Activated CD8-positive, alpha-beta T cell treated with anti-CD3 and anti-CD28 coated beads for 36 hours (primary cell): ENCODE measurements at regions not wholly inside any gene's neighbourhood (a gene's known extent, or its start where the extent isn't known, plus 50 kb on each side); places are given as distances from the start of the nearest gene placed in this dataset.

Experiments
- ATAC-seq: fragments of 200-7000 bp; cut with Tn5 transposase; one replicate; pipeline ENCODE4 v1.10.0; 2021; ENCODE audit warnings: mild to moderate bottlenecking, moderate library complexity
- CTCF ChIA-PET: fragments of 350-600 bp; sonication (Branson Sonifier 250); formaldehyde crosslinking; loops from one replicate; lab custom pipeline; 2021; ENCODE audit warnings: antibody characterized with exemption; lab: Charles Lee
- POLR2A ChIA-PET: fragments of 350-600 bp; sonication (Branson Sonifier 250); formaldehyde crosslinking; loops from one replicate; lab custom pipeline; 2021; ENCODE audit warnings: antibody characterized with exemption; lab: Charles Lee
- DNase-seq: peaks from one replicate; pipeline ENCODE4 v3.0.0-alpha.2; 2020
- H3K27ac Mint-ChIP-seq: one replicate; pipeline ENCODE4 v1.8.0; 2021; ENCODE audit warnings: mild to moderate bottlenecking, mixed read lengths
- H3K27me3 Mint-ChIP-seq: one replicate; pipeline ENCODE4 v1.8.0; 2021; ENCODE audit warnings: mixed read lengths
- H3K36me3 Mint-ChIP-seq: one replicate; pipeline ENCODE4 v1.8.0; 2021; ENCODE audit warnings: low read depth, mixed read lengths
- H3K4me1 Mint-ChIP-seq: one replicate; pipeline ENCODE4 v1.8.0; 2021; ENCODE audit warnings: low read depth, mixed read lengths
- H3K4me3 Mint-ChIP-seq: one replicate; pipeline ENCODE4 v1.8.0; 2021; ENCODE audit warnings: mild to moderate bottlenecking, moderate library complexity, mixed read lengths
- H3K9me3 Mint-ChIP-seq: one replicate; pipeline ENCODE4 v1.8.0; 2021; ENCODE audit warnings: mixed read lengths
- intact Hi-C: fragments of 100-400 bp; cut with micrococcal nuclease; formaldehyde crosslinking; loops from one replicate; pipeline ENCODE4 v1.10.0; 2022
- TF ChIP-seq, protein P1 (sequence below): fragments of 200-600 bp; IDR thresholded peaks from one replicate; pipeline ENCODE4 v1.8.0; 2022; ENCODE audit warnings: antibody characterized with exemption, mild to moderate bottlenecking

DNA sequence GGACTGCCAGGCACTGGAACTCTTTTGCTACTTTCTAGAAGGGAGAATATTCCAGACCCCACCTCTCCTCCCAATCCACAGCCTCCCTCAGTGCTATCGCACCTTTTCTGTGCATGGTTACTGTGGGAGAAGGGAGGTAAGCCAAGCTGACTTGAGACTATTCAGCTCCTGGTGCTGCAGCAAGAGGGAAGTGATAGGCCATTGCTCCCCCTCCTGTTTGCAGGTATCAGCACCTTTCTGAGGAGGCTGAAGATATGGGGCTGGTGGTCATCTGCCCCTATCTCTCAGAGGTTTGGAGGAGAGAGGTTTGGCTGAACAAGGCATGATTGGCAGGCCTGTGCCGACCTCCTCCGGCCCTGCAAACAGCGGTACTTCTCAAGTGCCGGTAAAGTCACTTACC is 103.3 kb upstream of the GATB start:
- ATAC-seq: no peak
- H3K4me1 Mint-ChIP-seq: no peaks in the 10 kb centered on the region
- H3K4me3 Mint-ChIP-seq: no peak overlapping the region
- no peak overlapping the region for H3K27ac Mint-ChIP-seq
- ChIA-PET POLR2A (no interaction called here), CTCF (no interaction called here)
- no peaks in the 10 kb centered on the region for H3K27me3 Mint-ChIP-seq
- no peaks in the 10 kb centered on the region for H3K36me3 Mint-ChIP-seq
- DNase-seq: no peak
- peaks cover 4% of the 10 kb centered on the region for H3K9me3 Mint-ChIP-seq
- intact Hi-C loops: no loop called here
- TF ChIP-seq, protein P1, sequence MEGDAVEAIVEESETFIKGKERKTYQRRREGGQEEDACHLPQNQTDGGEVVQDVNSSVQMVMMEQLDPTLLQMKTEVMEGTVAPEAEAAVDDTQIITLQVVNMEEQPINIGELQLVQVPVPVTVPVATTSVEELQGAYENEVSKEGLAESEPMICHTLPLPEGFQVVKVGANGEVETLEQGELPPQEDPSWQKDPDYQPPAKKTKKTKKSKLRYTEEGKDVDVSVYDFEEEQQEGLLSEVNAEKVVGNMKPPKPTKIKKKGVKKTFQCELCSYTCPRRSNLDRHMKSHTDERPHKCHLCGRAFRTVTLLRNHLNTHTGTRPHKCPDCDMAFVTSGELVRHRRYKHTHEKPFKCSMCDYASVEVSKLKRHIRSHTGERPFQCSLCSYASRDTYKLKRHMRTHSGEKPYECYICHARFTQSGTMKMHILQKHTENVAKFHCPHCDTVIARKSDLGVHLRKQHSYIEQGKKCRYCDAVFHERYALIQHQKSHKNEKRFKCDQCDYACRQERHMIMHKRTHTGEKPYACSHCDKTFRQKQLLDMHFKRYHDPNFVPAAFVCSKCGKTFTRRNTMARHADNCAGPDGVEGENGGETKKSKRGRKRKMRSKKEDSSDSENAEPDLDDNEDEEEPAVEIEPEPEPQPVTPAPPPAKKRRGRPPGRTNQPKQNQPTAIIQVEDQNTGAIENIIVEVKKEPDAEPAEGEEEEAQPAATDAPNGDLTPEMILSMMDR: no peak

DNA sequence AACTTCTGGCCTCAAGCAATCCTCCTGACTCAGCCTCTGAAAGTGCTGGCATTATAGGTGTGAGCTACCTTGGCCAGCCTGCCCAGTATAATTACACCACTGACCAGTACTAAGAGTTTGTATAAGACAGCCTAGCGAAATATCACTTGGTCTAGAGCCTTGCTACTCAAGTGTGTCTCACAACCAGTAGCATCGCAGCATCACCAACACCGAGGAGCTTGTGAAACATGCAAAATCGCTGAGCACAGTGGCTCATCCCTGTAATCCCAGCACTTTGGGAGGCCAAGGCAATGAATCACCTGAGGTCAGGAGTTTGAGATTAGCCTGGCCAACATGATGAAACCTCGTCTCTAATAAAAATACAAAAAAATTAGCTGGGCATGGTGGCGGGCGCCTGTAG is 102.0 kb upstream of the GATB start:
- ATAC-seq: no peak
- ChIA-PET CTCF (no interaction called here), POLR2A (no interaction called here)
- Mint-ChIP-seq H3K27me3 (no peaks in the 10 kb centered on the region), H3K4me3 (no peak overlapping the region), H3K9me3 (peaks cover 1% of the 10 kb centered on the region), H3K27ac (no peak overlapping the region), H3K36me3 (no peaks in the 10 kb centered on the region), H3K4me1 (no peaks in the 10 kb centered on the region)
- no peak for DNase-seq
- intact Hi-C loops: no loop called here
- TF ChIP-seq, protein P1: no peak

DNA sequence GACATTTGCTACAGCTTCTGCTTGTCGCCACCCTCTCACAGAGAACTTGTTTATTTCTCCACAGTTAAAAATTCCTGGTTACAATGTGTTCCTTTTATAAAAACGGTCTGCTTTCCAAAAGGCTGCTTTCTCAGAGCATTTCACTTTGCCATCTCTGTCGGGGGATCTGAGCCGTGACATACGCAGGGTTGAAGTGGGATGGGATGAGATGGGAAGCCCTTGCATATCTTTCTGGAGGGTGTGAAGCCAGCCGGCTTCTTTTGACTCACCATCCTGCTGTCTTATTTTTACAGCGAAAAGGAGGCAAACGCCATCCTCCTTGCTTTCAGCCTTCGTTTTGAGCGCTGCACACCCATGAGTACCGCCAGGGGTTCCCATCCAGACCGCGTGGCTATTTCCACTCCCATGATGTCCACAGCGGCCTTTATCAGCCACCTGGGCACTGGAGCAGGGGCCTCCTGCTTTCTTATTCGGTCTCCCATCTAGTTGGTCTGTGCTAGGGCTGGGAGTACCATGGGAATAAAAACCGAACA is 99.8 kb upstream of the GATB start:
- no peak overlapping the region for H3K4me3 Mint-ChIP-seq
- H3K27ac Mint-ChIP-seq: no peak overlapping the region
- H3K27me3 Mint-ChIP-seq: no peaks in the 10 kb centered on the region
- no peak for ATAC-seq
- H3K36me3 Mint-ChIP-seq: no peaks in the 10 kb centered on the region
- ChIA-PET CTCF (no interaction called here), POLR2A (no interaction called here)
- no peak for DNase-seq
- no peaks in the 10 kb centered on the region for H3K4me1 Mint-ChIP-seq
- intact Hi-C loops: no loop called here
- H3K9me3 Mint-ChIP-seq: no peaks in the 10 kb centered on the region
- TF ChIP-seq, protein P1: no peak

DNA sequence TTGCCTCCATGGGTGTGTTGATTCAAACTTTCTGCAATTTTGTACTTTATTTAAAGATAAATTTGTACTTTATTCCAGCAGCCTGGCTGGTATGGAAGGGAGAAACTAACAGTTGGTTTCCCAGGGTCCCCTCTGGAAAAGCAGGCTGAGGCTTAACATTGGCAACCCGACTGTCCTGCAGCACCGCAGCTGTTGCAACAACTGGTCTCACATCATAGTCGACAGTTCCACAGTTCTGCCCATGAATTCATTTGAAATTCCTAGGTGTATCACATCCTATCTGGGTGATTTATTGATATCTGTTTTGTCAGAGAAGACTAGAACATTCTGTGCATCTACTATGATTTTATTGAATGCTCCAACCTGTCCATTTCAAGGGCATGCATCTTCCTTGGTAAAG is 98.8 kb upstream of the GATB start:
- CTCF ChIA-PET: no interaction called here
- H3K9me3 Mint-ChIP-seq: no peaks in the 10 kb centered on the region
- DNase-seq: no peak
- H3K36me3 Mint-ChIP-seq: no peaks in the 10 kb centered on the region
- POLR2A ChIA-PET: no interaction called here
- TF ChIP-seq, protein P1: no peak
- no peak overlapping the region for H3K27ac Mint-ChIP-seq
- no peaks in the 10 kb centered on the region for H3K27me3 Mint-ChIP-seq
- H3K4me1 Mint-ChIP-seq: no peaks in the 10 kb centered on the region
- no peak for ATAC-seq
- intact Hi-C loops: no loop called here
- no peak overlapping the region for H3K4me3 Mint-ChIP-seq

DNA sequence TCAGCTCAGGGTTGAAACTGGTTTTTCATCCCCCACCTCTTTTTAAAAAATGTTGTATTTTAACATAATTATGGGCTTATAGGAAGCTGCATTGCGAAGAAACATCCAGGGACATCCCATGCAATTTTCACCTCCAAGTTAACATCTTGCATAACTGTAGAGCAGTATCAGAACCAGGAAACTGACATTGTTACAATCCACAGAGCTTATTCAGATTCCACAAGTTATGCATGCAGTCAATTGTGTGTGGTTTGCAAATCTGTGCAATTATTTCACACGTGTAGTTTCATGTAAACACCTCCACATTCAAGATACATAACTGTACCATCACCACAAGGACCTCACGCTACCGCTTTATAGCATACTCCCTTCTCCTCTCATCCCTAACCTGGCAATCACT is 97.5 kb upstream of the GATB start:
- no peak for DNase-seq
- POLR2A ChIA-PET: no interaction called here
- Mint-ChIP-seq H3K4me3 (no peak overlapping the region), H3K9me3 (no peaks in the 10 kb centered on the region), H3K27me3 (no peaks in the 10 kb centered on the region), H3K4me1 (no peaks in the 10 kb centered on the region), H3K36me3 (no peaks in the 10 kb centered on the region), H3K27ac (no peak overlapping the region)
- TF ChIP-seq, protein P1: no peak
- intact Hi-C loops: no loop called here
- ATAC-seq: no peak
- CTCF ChIA-PET: no interaction called here
